Activated T-helper 1 cell treated with anti-CD3 and anti-CD28 coated beads, Interleukin-12 subunit alpha, Interleukin-12 subunit beta, Interleukin-2, Interleukin-4 antibody, amounts not matched to agents 30 ng/mL and 10 ng/mL and 1 ng/mL, durations not matched to agents 14 hours and 24 hours and 36 hours (primary cell): ENCODE measurements at regions not wholly inside any gene's neighbourhood (a gene's known extent, or its start where the extent isn't known, plus 50 kb on each side); places are given as distances from the start of the nearest gene placed in this dataset.
A peak's percentile ranks its signal among the peaks of the same experiment; 100 is the strongest.

ENCODE experiments used
- DNase-seq: peaks from one replicate; pipeline ENCODE4 v3.0.0; 2021; ENCODE audit warnings: low spot score
- H3K27ac Mint-ChIP-seq: one replicate; pipeline ENCODE4 v1.8.0; 2021; ENCODE audit warnings: mild to moderate bottlenecking, mixed read lengths
- H3K27me3 Mint-ChIP-seq: one replicate; pipeline ENCODE4 v1.8.0; 2022; ENCODE audit warnings: mild to moderate bottlenecking, moderate library complexity, mixed read lengths; ENCODE audit not compliant: insufficient read depth
- H3K36me3 Mint-ChIP-seq: one replicate; pipeline ENCODE4 v1.8.0; 2021; ENCODE audit warnings: low read depth, mixed read lengths
- H3K4me1 Mint-ChIP-seq: one replicate; pipeline ENCODE4 v1.8.0; 2021; ENCODE audit warnings: low read depth, mixed read lengths
- H3K4me3 Mint-ChIP-seq: one replicate; pipeline ENCODE4 v1.8.0; 2021; ENCODE audit warnings: mild to moderate bottlenecking, moderate library complexity, mixed read lengths
- H3K9me3 Mint-ChIP-seq: one replicate; pipeline ENCODE4 v1.8.0; 2021; ENCODE audit warnings: mixed read lengths
- intact Hi-C: fragments of 100-400 bp; cut with micrococcal nuclease; formaldehyde crosslinking; loops from one replicate; pipeline ENCODE4 v1.15.1; 2024

DNA sequence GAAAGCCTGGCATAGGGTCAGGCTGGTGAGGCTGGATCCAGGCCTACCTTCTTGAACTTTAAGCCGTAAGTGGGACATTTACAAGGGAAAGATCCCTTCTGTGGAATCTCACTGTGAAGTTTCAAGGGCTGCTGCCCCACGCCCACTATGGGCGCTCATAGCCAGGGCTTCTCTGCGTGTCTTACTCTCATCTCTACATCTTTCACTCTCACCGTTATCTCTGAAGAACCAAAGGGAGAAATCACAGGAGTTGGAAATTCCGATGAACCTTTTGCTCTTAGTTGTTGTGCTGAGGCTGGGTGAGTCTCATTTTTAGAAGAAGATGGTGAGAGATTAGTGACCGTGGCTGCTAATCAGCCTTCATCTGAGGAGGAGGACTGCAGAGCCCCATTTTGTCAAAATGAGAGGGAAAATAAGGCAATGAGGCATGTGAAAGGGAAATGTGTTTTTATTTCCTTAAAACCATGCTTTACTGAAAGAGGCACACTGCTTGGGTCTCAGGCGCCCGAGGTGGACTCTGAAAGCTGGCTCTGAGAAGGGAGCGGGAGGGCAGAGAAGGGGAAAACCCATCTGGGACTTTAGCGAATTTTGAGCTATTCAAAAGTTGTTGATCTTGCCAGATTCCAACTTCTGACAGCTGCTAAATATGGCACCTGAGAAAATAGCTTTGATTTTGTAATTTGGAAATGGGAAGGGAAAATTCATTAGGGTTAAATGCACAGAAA lies 301.5 kb downstream of the CLIC5 start:
- Mint-ChIP-seq H3K27ac (peak overlapping the region; percentile 73), H3K36me3 (no peaks in the 10 kb centered on the region), H3K27me3 (peaks cover 2% of the 10 kb centered on the region), H3K4me3 (peak overlapping the region; percentile 4), H3K4me1 (peaks cover 38% of the 10 kb centered on the region), H3K9me3 (no peaks in the 10 kb centered on the region)
- intact Hi-C loops = loop anchor here (1.0 to 5.0 kb wide), 9 partner anchors 23 to 1239 kb away; partner anchors contain the start of gene SUPT3H
- DNase-seq = no peak
